PC-9 (cell line): ENCODE measurements at regions not wholly inside any gene's neighbourhood (a gene's known extent, or its start where the extent isn't known, plus 50 kb on each side); places are given as distances from the start of the nearest gene placed in this dataset.

Experiments used
- EZH2 ChIP-seq: fragments of 200-600 bp; sonication (generic); IDR thresholded peaks from 2 replicates; pipeline ENCODE4 v1.8.0; 2017; ENCODE audit warnings: antibody characterized with exemption, low read depth
- TF ChIP-seq, protein P1 (sequence below): fragments of 200-600 bp; sonication (generic); conservative IDR thresholded peaks from 2 replicates; pipeline ENCODE4 v1.6.1; 2017; ENCODE audit warnings: mixed run types, antibody characterized with exemption, mild to moderate bottlenecking, moderate library complexity

- TF ChIP-seq EZH2: no peak
- TF ChIP-seq, protein P1, sequence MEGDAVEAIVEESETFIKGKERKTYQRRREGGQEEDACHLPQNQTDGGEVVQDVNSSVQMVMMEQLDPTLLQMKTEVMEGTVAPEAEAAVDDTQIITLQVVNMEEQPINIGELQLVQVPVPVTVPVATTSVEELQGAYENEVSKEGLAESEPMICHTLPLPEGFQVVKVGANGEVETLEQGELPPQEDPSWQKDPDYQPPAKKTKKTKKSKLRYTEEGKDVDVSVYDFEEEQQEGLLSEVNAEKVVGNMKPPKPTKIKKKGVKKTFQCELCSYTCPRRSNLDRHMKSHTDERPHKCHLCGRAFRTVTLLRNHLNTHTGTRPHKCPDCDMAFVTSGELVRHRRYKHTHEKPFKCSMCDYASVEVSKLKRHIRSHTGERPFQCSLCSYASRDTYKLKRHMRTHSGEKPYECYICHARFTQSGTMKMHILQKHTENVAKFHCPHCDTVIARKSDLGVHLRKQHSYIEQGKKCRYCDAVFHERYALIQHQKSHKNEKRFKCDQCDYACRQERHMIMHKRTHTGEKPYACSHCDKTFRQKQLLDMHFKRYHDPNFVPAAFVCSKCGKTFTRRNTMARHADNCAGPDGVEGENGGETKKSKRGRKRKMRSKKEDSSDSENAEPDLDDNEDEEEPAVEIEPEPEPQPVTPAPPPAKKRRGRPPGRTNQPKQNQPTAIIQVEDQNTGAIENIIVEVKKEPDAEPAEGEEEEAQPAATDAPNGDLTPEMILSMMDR: no peak
These were observed 113.0 kb downstream of the UCHL1 start for GRCh38 chr4:41369680-41370079.
